GM12878 (cell line): ENCODE measurements at regions not wholly inside any gene's neighbourhood (a gene's known extent, or its start where the extent isn't known, plus 50 kb on each side); places are given as distances from the start of the nearest gene placed in this dataset.

Source experiments
- ATAC-seq: fragments of 200-7000 bp; cut with Tn5 transposase; 3 replicates; pipeline ENCODE4 v1.9.1; 2020; ENCODE audit warnings: mild to moderate bottlenecking, moderate library complexity
- BruUV-seq: library from RNA; stranded (reverse); fragments of 400-500 nt; replicated peaks from 2 replicates; lab custom pipeline; 2021; lab: Mats Ljungman, UMichigan
- CTCF ChIA-PET: fragments of 300-600 bp; sonication (Branson Sonifier 250); formaldehyde crosslinking; extraction: SDS; loops from one replicate; lab custom pipeline; 2021; ENCODE audit warnings: inconsistent platforms; lab: Yijun Ruan, JAX
- POLR2A ChIA-PET: fragments of 350-600 bp; formaldehyde crosslinking; extraction: SDS; loops from one replicate; lab custom pipeline; 2021; ENCODE audit warnings: inconsistent platforms; lab: Charles Lee
- RAD21 ChIA-PET: fragments of 300-600 bp; sonication (Branson Sonifier 250); formaldehyde crosslinking; loops from one replicate; lab custom pipeline; 2023; ENCODE audit warnings: antibody characterized with exemption; ENCODE audit not compliant: unreplicated experiment; lab: Charles Lee
- SMC1A ChIA-PET: fragments of 300-600 bp; sonication (Branson Sonifier 250); formaldehyde crosslinking; loops from one replicate; lab custom pipeline; 2023; ENCODE audit not compliant: unreplicated experiment, uncharacterized antibody; lab: Charles Lee
- DNase-seq: peaks from one replicate; pipeline ENCODE4 v3.0.0-alpha.2; 2011; ENCODE audit warnings: low read depth, low spot score
- FAIRE-seq: peaks from 3 replicates; lab custom pipeline; 2011; peaks lifted over from hg19 to GRCh38; lab: Jason Lieb, UNC
- H2AFZ ChIP-seq: 2 replicates; pipeline ENCODE4 v1.6.0; 2011; ENCODE audit warnings: low read depth, low read length, control low read depth; ENCODE audit not compliant: control insufficient read depth
- H3K27ac ChIP-seq: 2 replicates; pipeline ENCODE4 v1.5.1; 2011; ENCODE audit warnings: control low read depth; ENCODE audit not compliant: control insufficient read depth, insufficient read depth
- H3K27me3 ChIP-seq, 2 experiments: replicated peaks in 1 of 2; 2 replicates each; pipeline versions ENCODE4 v1.6.0 to v1.6.1; 2011; ENCODE audit warnings: low read length in 1 of 2; ENCODE audit not compliant: control insufficient read depth in 2 of 2, insufficient read depth in 2 of 2
- H3K36me3 ChIP-seq, 2 experiments: 2 replicates each; pipeline ENCODE4 v1.5.1; 2011; ENCODE audit warnings: low read length in 1 of 2; ENCODE audit not compliant: control insufficient read depth in 2 of 2, insufficient read depth in 2 of 2
- H3K4me1 ChIP-seq: 2 replicates; pipeline ENCODE4 v1.6.1; 2011; ENCODE audit warnings: mild to moderate bottlenecking, low read length, moderate library complexity, mixed read lengths; ENCODE audit not compliant: control insufficient read depth, insufficient read depth
- H3K4me2 ChIP-seq: 2 replicates; pipeline ENCODE4 v1.6.0; 2011; ENCODE audit warnings: control low read depth; ENCODE audit not compliant: control insufficient read depth, insufficient read depth
- H3K4me3 ChIP-seq: fragments of 200-600 bp; sonication (generic); 2 replicates; pipeline ENCODE4 v1.5.1; 2016
- H3K79me2 ChIP-seq: 2 replicates; pipeline ENCODE4 v1.6.0; 2011; ENCODE audit warnings: low read length; ENCODE audit not compliant: control insufficient read depth, insufficient read depth
- H3K9ac ChIP-seq: 2 replicates; pipeline ENCODE4 v1.8.0; 2011; ENCODE audit warnings: low read length, control low read depth, mixed read lengths; ENCODE audit not compliant: control insufficient read depth, insufficient read depth
- H3K9me3 ChIP-seq: replicated peaks from 3 replicates; pipeline ENCODE4 v1.5.1; 2011; ENCODE audit warnings: mild to moderate bottlenecking, low read length; ENCODE audit not compliant: control insufficient read depth, insufficient read depth
- H4K20me1 ChIP-seq: 2 replicates; pipeline ENCODE4 v1.6.0; 2011; ENCODE audit not compliant: control insufficient read depth, insufficient read depth
- ASH2L ChIP-seq: fragments of 300-600, 200-600 bp; sonication (generic); IDR thresholded peaks from 2 replicates; pipeline ENCODE4 v1.6.1; 2017; ENCODE audit warnings: low read depth, mild to moderate bottlenecking, borderline replicate concordance
- BCL11A ChIP-seq: IDR thresholded peaks from 2 replicates; pipeline ENCODE4 v1.6.1; 2011; ENCODE audit warnings: low read depth, low read length
- BHLHE40 ChIP-seq, 2 experiments: fragments of 450-650 bp in 1 of 2; IDR thresholded peaks; 2 replicates each; pipeline ENCODE4 v1.6.1; 2011 to 2017; ENCODE audit warnings: low read depth in 2 of 2, borderline replicate concordance in 1 of 2, improper control_type of control experiment in 1 of 2, low read length in 1 of 2, mild to moderate bottlenecking in 1 of 2
- CBX5 ChIP-seq: sonication (generic); IDR thresholded peaks from 2 replicates; pipeline ENCODE4 v1.6.1; 2016; ENCODE audit warnings: low read depth, moderate library complexity, mild to moderate bottlenecking, inconsistent platforms
- CHD2 ChIP-seq: IDR thresholded peaks from 2 replicates; pipeline ENCODE4 v1.6.1; 2011; ENCODE audit warnings: low read depth, low read length, improper control_type of control experiment, borderline replicate concordance
- EP300 ChIP-seq, 2 experiments: fragments of 150-350 bp in 1 of 2; IDR thresholded peaks; 2 replicates each; pipeline ENCODE4 v1.6.1; 2011 to 2012; ENCODE audit warnings: low read depth in 2 of 2, low read length in 2 of 2, borderline replicate concordance in 1 of 2, improper control_type of control experiment in 1 of 2, inconsistent platforms in 1 of 2; ENCODE audit not compliant: control insufficient read depth in 1 of 2
- MTA3 ChIP-seq: IDR thresholded peaks from 2 replicates; pipeline ENCODE4 v1.6.1; 2012; ENCODE audit warnings: low read length, inconsistent platforms, borderline replicate concordance
- MYC ChIP-seq: IDR thresholded peaks from 2 replicates; pipeline ENCODE4 v1.6.1; 2011; ENCODE audit warnings: mild to moderate bottlenecking, low read length, moderate library complexity, inconsistent platforms; ENCODE audit not compliant: insufficient read depth, insufficient replicate concordance, insufficient read length, severe bottlenecking
- NFXL1 ChIP-seq: fragments of 450-650 bp; IDR thresholded peaks from 2 replicates; pipeline ENCODE4 v1.6.1; 2017; ENCODE audit warnings: antibody characterized with exemption, mild to moderate bottlenecking, borderline replicate concordance
- PML ChIP-seq: IDR thresholded peaks from 2 replicates; pipeline ENCODE4 v1.6.1; 2012; ENCODE audit warnings: low read length, inconsistent platforms
- RB1 ChIP-seq: fragments of 450-650 bp; formaldehyde crosslinking; IDR thresholded peaks from 2 replicates; pipeline ENCODE4 v1.6.1; 2017; ENCODE audit warnings: mild to moderate bottlenecking, borderline replicate concordance
- RCOR1 ChIP-seq: conservative IDR thresholded peaks from 2 replicates; pipeline ENCODE4 v1.6.1; 2012; ENCODE audit warnings: low read depth, low read length, improper control_type of control experiment
- SMC3 ChIP-seq: IDR thresholded peaks from 2 replicates; pipeline ENCODE4 v1.6.1; 2011; ENCODE audit warnings: low read length, improper control_type of control experiment, borderline replicate concordance
- SUZ12 ChIP-seq: fragments of 200-600 bp; sonication (generic); IDR thresholded peaks from one replicate; pipeline ENCODE4 v1.6.1; 2018; ENCODE audit warnings: antibody characterized with exemption, mild to moderate bottlenecking; ENCODE audit not compliant: unreplicated experiment
- YBX1 ChIP-seq: fragments of 450-650 bp; IDR thresholded peaks from 2 replicates; pipeline ENCODE4 v1.6.1; 2016; ENCODE audit warnings: antibody characterized with exemption
- YY1 ChIP-seq: IDR thresholded peaks from 2 replicates; pipeline ENCODE4 v1.6.1; 2011; ENCODE audit warnings: low read depth, mild to moderate bottlenecking, low read length
- WGBS: methylation state at CpG from one replicate; pipeline ENCODE4 v1.1.6; 2016; ENCODE audit warnings: low lambda C conversion rate; ENCODE audit not compliant: insufficient replicate concordance, insufficient coverage; ENCODE audit errors: missing lambda C conversion rate; 5-methylcytosine and 5-hydroxymethylcytosine counted together
- in situ Hi-C: fragments of 300-500 bp; cut with MboI; formaldehyde crosslinking; loops from 9 replicates; pipeline ENCODE4 v1.14.3; 2018; ENCODE audit warnings: mixed read lengths
- intact Hi-C: fragments of 100-400 bp; cut with micrococcal nuclease; formaldehyde crosslinking; loops from one replicate; pipeline ENCODE4 v1.14.2; 2022; ENCODE audit not compliant: unreplicated experiment

- TF ChIP-seq BCL11A (no peak), EP300 (IDR thresholded peaks at IDR 0.05; ENCODE audit: borderline replicate concordance in 1 of 2, control insufficient read depth in 1 of 2, low read depth in 2 of 2, low read length in 2 of 2) (no peak), PML (no peak), RCOR1 (no peak), NFXL1 (no peak), CBX5 (no peak)
Observed at GRCh38 chr11:116485425-116485824, 287.4 kb downstream of the BUD13 start (continued).

- Histone ChIP-seq H3K9me3 (no peaks in the 10 kb centered on the region), H3K79me2 (no peaks in the 10 kb centered on the region), H3K4me2 (no peak overlapping the region), H3K36me3 (no peaks in the 10 kb centered on the region), H3K27me3 (peaks cover 1 to 2% of the 10 kb centered on the region in 2 experiments; a peak in 2 of 4 replicates), H2AFZ (no peak overlapping the region), H3K27ac (no peak overlapping the region), H3K4me3 (no peak overlapping the region), H4K20me1 (no peaks in the 10 kb centered on the region), H3K9ac (no peak overlapping the region), H3K4me1 (no peaks in the 10 kb centered on the region)
- ChIA-PET CTCF (interaction anchor here (1.0 kb wide), 1 partner anchor 40 kb away, joined by 3 read pairs; no protein-coding TSS in a partner anchor), SMC1A (interaction anchor here (1.4 kb wide), 1 partner anchor 9 kb away, joined by 4 read pairs; no protein-coding TSS in a partner anchor), RAD21 (no interaction called here), POLR2A (no interaction called here)
- FAIRE-seq, result no peak
- in situ Hi-C loops, result no loop called here
- intact Hi-C loops, result no loop called here
- no TSS peak for BruUV-seq
- no peak for TF ChIP-seq YBX1
- no peak for TF ChIP-seq YY1
- TF ChIP-seq SUZ12, result no peak
- no peak for TF ChIP-seq MTA3
- TF ChIP-seq ASH2L, result no peak
- TF ChIP-seq BHLHE40 (IDR thresholded peaks at IDR 0.05; ENCODE audit: borderline replicate concordance in 1 of 2, low read depth in 2 of 2, low read length in 1 of 2), result no peak
- TF ChIP-seq CHD2, result no peak
- TF ChIP-seq RB1, result no peak
- TF ChIP-seq SMC3, result no peak
- no peak for TF ChIP-seq MYC
- ATAC-seq, result no peak
- DNase-seq, result no peak
- 40% methylated on average over 4 of the region's 4 CpGs for WGBS
Observed at GRCh38 chr11:116482716-116483115, 290.1 kb downstream of the BUD13 start.
